Panc1 (cell line): ENCODE measurements at regions not wholly inside any gene's neighbourhood (a gene's known extent, or its start where the extent isn't known, plus 50 kb on each side); places are given as distances from the start of the nearest gene placed in this dataset.

Experiments
- ATAC-seq: fragments of 200-7000 bp; cut with Tn5 transposase; 2 replicates; pipeline ENCODE4 v1.9.1; 2020; ENCODE audit warnings: mild to moderate bottlenecking, moderate library complexity
- BruUV-seq: library from RNA; stranded (reverse); fragments of 400-500 nt; replicated peaks from 2 replicates; lab custom pipeline; 2021; lab: Mats Ljungman, UMichigan
- CTCF ChIA-PET: fragments of 300-600 bp; sonication (Branson Sonifier 250); formaldehyde crosslinking; loops from one replicate; lab custom pipeline; 2022; ENCODE audit warnings: antibody characterized with exemption; lab: Charles Lee
- POLR2A ChIA-PET: fragments of 300-600 bp; sonication (Branson Sonifier 250); formaldehyde crosslinking; loops from one replicate; lab custom pipeline; 2022; ENCODE audit warnings: antibody characterized with exemption; lab: Charles Lee
- DNase-seq: peaks from one replicate; pipeline ENCODE4 v3.0.0-alpha.2; 2010; ENCODE audit warnings: low read depth, low spot score
- H3K27ac ChIP-seq: 2 replicates; pipeline ENCODE4 v1.5.1; 2011; ENCODE audit warnings: mild to moderate bottlenecking, low read length, inconsistent platforms
- H3K27me3 ChIP-seq: fragments of 200-500 bp; sonication (Bioruptor generic); 2 replicates; pipeline ENCODE4 v1.6.0; 2014; ENCODE audit warnings: low read length, inconsistent platforms; ENCODE audit not compliant: control insufficient read depth, insufficient read depth
- H3K36me3 ChIP-seq: fragments of 200-500 bp; sonication (Bioruptor generic); 2 replicates; pipeline ENCODE4 v1.5.1; 2014; ENCODE audit warnings: inconsistent platforms, mild to moderate bottlenecking, low read length, moderate library complexity; ENCODE audit not compliant: control insufficient read depth, insufficient read depth
- H3K4me1 ChIP-seq: 2 replicates; pipeline ENCODE4 v1.5.1; 2011; ENCODE audit warnings: inconsistent platforms, mild to moderate bottlenecking, low read length, moderate library complexity; ENCODE audit not compliant: control insufficient read depth, insufficient read depth
- H3K4me3 ChIP-seq, 2 experiments: 2 replicates each; pipeline ENCODE4 v1.5.1; 2011 to 2012; ENCODE audit warnings: low read depth in 2 of 2, low read length in 2 of 2, mild to moderate bottlenecking in 2 of 2, inconsistent platforms in 1 of 2, moderate library complexity in 1 of 2
- H3K9me3 ChIP-seq: fragments of 200-500 bp; sonication (Bioruptor generic); 2 replicates; pipeline ENCODE4 v1.5.1; 2014; ENCODE audit warnings: low read depth, mild to moderate bottlenecking, inconsistent platforms, low read length, moderate library complexity; ENCODE audit not compliant: control insufficient read depth, insufficient read depth
- CTCF ChIP-seq: fragments of 450-650 bp; IDR thresholded peaks from 2 replicates; pipeline ENCODE4 v1.5.1; 2017; ENCODE audit warnings: mild to moderate bottlenecking
- POLR2AphosphoS5 ChIP-seq: IDR thresholded peaks from 2 replicates; pipeline ENCODE4 v1.6.1; 2012; ENCODE audit warnings: mild to moderate bottlenecking, low read depth, low read length, moderate library complexity
- REST ChIP-seq, 2 experiments: IDR thresholded peaks; 2 replicates each; pipeline ENCODE4 v1.6.1; 2011 to 2012; ENCODE audit warnings: low read depth in 2 of 2, control low read depth in 1 of 2, low read length in 1 of 2, mild to moderate bottlenecking in 1 of 2, moderate library complexity in 1 of 2; ENCODE audit not compliant: insufficient read depth in 1 of 2
- SIN3A ChIP-seq: IDR thresholded peaks from 2 replicates; pipeline ENCODE4 v1.6.1; 2012; ENCODE audit warnings: low read depth, mild to moderate bottlenecking, low read length, moderate library complexity, borderline replicate concordance; ENCODE audit not compliant: insufficient read depth
- TCF7L2 ChIP-seq: IDR thresholded peaks from 2 replicates; pipeline ENCODE4 v1.6.1; 2011; ENCODE audit warnings: mild to moderate bottlenecking, low read depth, low read length, inconsistent platforms
- in situ Hi-C: cut with HindIII; loops from 2 replicates; pipeline ENCODE4 v1.10.0; 2016; ENCODE audit warnings: low sequenced_read_pairs, low pct_unique_long_range_greater_than_20kb
- intact Hi-C: fragments of 100-400 bp; cut with micrococcal nuclease; formaldehyde crosslinking; loops from one replicate; pipeline ENCODE4 v1.10.0; 2022; ENCODE audit not compliant: unreplicated experiment

- BruUV-seq: no TSS peak
- ChIA-PET CTCF (no interaction called here), POLR2A (no interaction called here)
- H3K9me3 ChIP-seq: no peaks in the 10 kb centered on the region
- intact Hi-C loops (no loop called here), in situ Hi-C loops (no loop called here)
- ATAC-seq: no peak
- no peaks in the 10 kb centered on the region for H3K4me1 ChIP-seq
- no peak for TF ChIP-seq REST (IDR thresholded peaks at IDR 0.05; ENCODE audit: insufficient read depth in 1 of 2, low read depth in 2 of 2, low read length in 1 of 2)
- TF ChIP-seq TCF7L2: no peak
- no peak for TF ChIP-seq SIN3A
- no peak for TF ChIP-seq CTCF
- no peak for TF ChIP-seq POLR2AphosphoS5
- H3K36me3 ChIP-seq: no peaks in the 10 kb centered on the region
- no peak overlapping the region for H3K27ac ChIP-seq
- H3K27me3 ChIP-seq: peaks cover 4% of the 10 kb centered on the region; the same call in 1 of the 2 replicates
- H3K4me3 ChIP-seq: no peak overlapping the region
- no peak for DNase-seq
These were observed 366.2 kb downstream of the WDR11 start for GRCh38 chr10:121217331-121217730.

DNA sequence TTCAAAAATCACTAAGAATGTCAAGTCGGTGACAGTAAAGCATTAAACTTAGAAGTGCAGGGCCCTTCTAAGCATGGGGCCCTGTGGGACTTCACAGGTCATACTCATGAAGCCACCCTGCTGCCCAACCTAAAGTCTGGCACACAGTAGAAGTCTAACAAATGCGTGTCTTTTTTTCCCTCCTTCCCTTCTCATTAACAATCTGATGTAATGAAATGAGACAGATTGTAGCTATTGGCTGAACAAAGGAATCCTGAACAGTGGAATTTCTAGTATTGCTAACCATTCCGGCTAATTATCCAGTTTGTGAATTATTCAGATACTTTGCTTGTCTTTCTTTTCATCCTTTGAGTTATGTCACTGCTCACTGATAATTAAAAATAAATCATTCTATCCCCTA is 369.9 kb downstream of the WDR11 start:
- ChIA-PET POLR2A (no interaction called here), CTCF (no interaction called here)
- Histone ChIP-seq H3K27me3 (peaks cover 4% of the 10 kb centered on the region; the same call in 1 of the 2 replicates), H3K36me3 (no peaks in the 10 kb centered on the region), H3K27ac (no peak overlapping the region), H3K4me1 (no peaks in the 10 kb centered on the region), H3K4me3 (no peak overlapping the region), H3K9me3 (no peaks in the 10 kb centered on the region)
- DNase-seq (no peak), ATAC-seq (no peak)
- TF ChIP-seq POLR2AphosphoS5 (no peak), REST (IDR thresholded peaks at IDR 0.05; ENCODE audit: insufficient read depth in 1 of 2, low read depth in 2 of 2, low read length in 1 of 2) (no peak), SIN3A (no peak), CTCF (no peak), TCF7L2 (no peak)
- intact Hi-C loops (no loop called here), in situ Hi-C loops (no loop called here)
- no TSS peak for BruUV-seq
